ENCODE measurements at regions not wholly inside any gene's neighbourhood (a gene's known extent, or its start where the extent isn't known, plus 50 kb on each side); places are given as distances from the start of the nearest gene placed in this dataset.
"Not testable (repeated sequence)": the region's sequence is repeated elsewhere in the genome, so short reads cannot be mapped to it uniquely, and the experiment has no call there.

DNA sequence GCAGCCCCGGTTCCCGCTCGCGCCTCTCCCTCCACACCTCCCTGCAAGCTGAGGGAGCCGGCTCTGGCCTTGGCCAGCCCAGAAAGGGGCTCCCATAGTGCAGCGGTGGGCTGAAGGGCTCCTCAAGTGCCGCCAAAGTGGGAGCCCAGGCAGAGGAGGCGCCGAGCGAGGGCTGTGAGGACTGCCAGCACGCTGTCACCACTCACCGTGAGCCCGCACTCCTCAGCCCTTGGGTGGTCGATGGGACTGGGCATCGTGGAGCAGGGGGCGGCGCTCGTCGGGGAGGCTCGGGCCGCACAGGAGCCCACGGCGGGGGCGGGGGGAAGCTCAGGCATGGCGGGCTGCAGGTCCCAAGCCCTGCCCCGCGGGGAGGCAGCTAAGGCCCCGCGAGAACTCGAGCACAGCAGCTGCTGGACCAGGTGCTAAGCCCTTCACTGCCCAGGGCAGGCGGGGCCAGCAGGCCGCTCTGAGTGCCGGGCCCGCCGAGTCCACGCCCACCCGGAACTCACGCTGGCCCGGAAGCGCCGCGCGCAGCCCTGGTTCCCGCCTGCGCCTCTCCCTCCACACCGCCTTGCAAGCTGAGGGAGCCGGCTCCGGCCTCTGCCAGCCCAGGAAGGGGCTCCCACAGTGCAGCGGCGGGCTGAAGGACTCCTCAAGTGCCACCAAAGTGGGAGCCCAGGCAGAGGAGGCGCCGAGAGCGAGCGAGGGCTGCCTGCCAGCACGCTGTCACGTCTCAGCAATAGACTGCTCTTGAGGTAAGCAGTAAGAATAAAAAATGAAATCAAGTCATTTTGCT is 670.2 kb upstream of the CTNND2 start:
- H3K36me3 Mint-ChIP-seq; H3K9me3 ChIP-seq (ENCODE audit: low read depth); H3K4me3 Mint-ChIP-seq; H3K27me3 Mint-ChIP-seq (ENCODE audit: insufficient read depth, low read depth); H3K4me1 Mint-ChIP-seq; H3K9me3 Mint-ChIP-seq; H3K79me2 ChIP-seq (ENCODE audit: low read depth); H3F3A ChIP-seq (ENCODE audit: low read depth); H3K4me2 ChIP-seq; H4K20me1 ChIP-seq (ENCODE audit: low read depth); H3K27me3 ChIP-seq; H3K27ac ChIP-seq; H3K4me1 ChIP-seq; H3K9ac ChIP-seq; DNase-seq (ENCODE audit: low spot score); H3K27ac Mint-ChIP-seq; H3K4me3 ChIP-seq; H2AFZ ChIP-seq (replicated peaks); H3K36me3 ChIP-seq: not testable (repeated sequence)

GRCh38 chr5:12573916-12574297 is 669.7 kb upstream of the CTNND2 start:
- not testable (repeated sequence) for H2AFZ ChIP-seq (replicated peaks); H3K27ac ChIP-seq; H3K4me1 ChIP-seq; H4K20me1 ChIP-seq (ENCODE audit: low read depth); H3K9me3 Mint-ChIP-seq; H3F3A ChIP-seq (ENCODE audit: low read depth); H3K4me2 ChIP-seq; H3K36me3 Mint-ChIP-seq; DNase-seq (ENCODE audit: low spot score); H3K79me2 ChIP-seq (ENCODE audit: low read depth); H3K36me3 ChIP-seq; H3K9ac ChIP-seq; H3K27ac Mint-ChIP-seq; H3K4me3 ChIP-seq; H3K4me3 Mint-ChIP-seq; H3K9me3 ChIP-seq (ENCODE audit: low read depth); H3K4me1 Mint-ChIP-seq; H3K27me3 ChIP-seq; H3K27me3 Mint-ChIP-seq (ENCODE audit: insufficient read depth, low read depth)

DNA sequence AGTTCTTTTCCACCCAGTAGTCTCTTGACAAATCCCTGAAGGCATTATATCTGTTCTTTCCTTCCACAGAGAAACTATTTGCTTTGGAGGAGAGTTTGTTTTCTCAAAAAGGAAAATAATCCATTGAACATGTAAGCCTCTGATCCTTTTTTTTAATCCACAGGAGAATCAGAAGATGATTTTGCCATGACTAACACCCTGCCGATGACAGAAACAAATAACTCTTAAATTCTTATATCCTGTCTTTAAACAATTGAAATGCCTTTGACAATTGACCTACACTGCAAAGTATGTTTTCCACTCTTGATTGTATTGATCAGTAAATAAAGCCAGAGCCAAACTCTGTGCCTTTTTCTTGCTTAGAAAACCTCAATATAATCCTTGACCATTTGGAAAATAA is 666.4 kb upstream of the CTNND2 start:
- Histone ChIP-seq H3K9ac (no peak overlapping the region), H3K27ac (no peak overlapping the region), H3K4me2 (no peak overlapping the region), H3K79me2 (ENCODE audit: low read depth) (no peaks in the 10 kb centered on the region), H3K4me3 (no peak overlapping the region), H4K20me1 (ENCODE audit: low read depth) (no peaks in the 10 kb centered on the region), H3K9me3 (ENCODE audit: low read depth) (no peaks in the 10 kb centered on the region), H3K4me1 (no peaks in the 10 kb centered on the region), H3K36me3 (no peaks in the 10 kb centered on the region), H2AFZ (replicated peaks) (no peak overlapping the region), H3K27me3 (no peaks in the 10 kb centered on the region), H3F3A (ENCODE audit: low read depth) (no peaks in the 10 kb centered on the region)
- Mint-ChIP-seq H3K9me3 (no peaks in the 10 kb centered on the region), H3K4me1 (no peaks in the 10 kb centered on the region), H3K27ac (no peak overlapping the region), H3K4me3 (no peak overlapping the region), H3K27me3 (ENCODE audit: insufficient read depth, low read depth) (no peaks in the 10 kb centered on the region), H3K36me3 (no peaks in the 10 kb centered on the region)
- no peak for DNase-seq (ENCODE audit: low spot score)
- TF ChIP-seq EZH2 (IDR thresholded peaks at IDR 0.05) (no peak), CTCF (IDR thresholded peaks at IDR 0.05) (no peak), EZH2phosphoT487 (IDR thresholded peaks at IDR 0.05) (no peak)

DNA sequence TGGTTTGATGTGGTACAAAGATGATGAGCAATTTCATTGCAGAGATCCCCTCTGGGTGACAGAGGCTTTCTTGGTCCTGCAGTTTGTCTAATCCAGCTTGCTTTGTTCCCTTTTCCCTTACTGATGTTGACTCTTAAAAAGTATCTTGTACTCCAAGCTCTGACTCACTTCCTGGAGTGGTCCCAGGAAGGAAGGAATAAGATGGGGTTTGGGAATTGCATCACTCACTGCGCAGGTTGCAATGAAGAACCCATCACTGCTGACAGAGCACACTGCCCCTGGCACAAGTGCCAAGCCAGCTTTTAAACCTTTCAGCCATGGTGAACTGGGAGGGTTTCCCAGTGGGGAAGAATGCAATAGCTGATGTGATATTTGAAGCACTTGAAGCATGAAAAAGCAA is 662.2 kb upstream of the CTNND2 start:
- Histone ChIP-seq H3K4me3 (no peak overlapping the region), H4K20me1 (ENCODE audit: low read depth) (no peaks in the 10 kb centered on the region), H3K9ac (no peak overlapping the region), H3K4me1 (no peaks in the 10 kb centered on the region), H3F3A (ENCODE audit: low read depth) (no peaks in the 10 kb centered on the region), H3K27ac (no peak overlapping the region), H3K36me3 (peaks cover 5% of the 10 kb centered on the region), H3K9me3 (ENCODE audit: low read depth) (peaks cover 7% of the 10 kb centered on the region), H3K27me3 (no peaks in the 10 kb centered on the region), H3K4me2 (no peak overlapping the region), H3K79me2 (ENCODE audit: low read depth) (no peaks in the 10 kb centered on the region), H2AFZ (replicated peaks) (no peak overlapping the region)
- DNase-seq (ENCODE audit: low spot score): no peak
- Mint-ChIP-seq H3K27ac (no peak overlapping the region), H3K27me3 (ENCODE audit: insufficient read depth, low read depth) (no peaks in the 10 kb centered on the region), H3K36me3 (no peaks in the 10 kb centered on the region), H3K4me1 (no peaks in the 10 kb centered on the region), H3K9me3 (no peaks in the 10 kb centered on the region), H3K4me3 (no peak overlapping the region)
- no peak for TF ChIP-seq CTCF (IDR thresholded peaks at IDR 0.05)
- no peak for TF ChIP-seq EZH2phosphoT487 (IDR thresholded peaks at IDR 0.05)
- TF ChIP-seq EZH2 (IDR thresholded peaks at IDR 0.05): no peak
